ENCODE measurements at regions not wholly inside any gene's neighbourhood (a gene's known extent, or its start where the extent isn't known, plus 50 kb on each side); places are given as distances from the start of the nearest gene placed in this dataset.

- no peak for TF ChIP-seq CTCF (IDR thresholded peaks at IDR 0.05; ENCODE audit: insufficient read depth, low read length)
- no peak overlapping the region for H3K4me3 ChIP-seq (ENCODE audit: low read depth, low read length)
Measured at GRCh38 chr21:22409571-22409970, 1411.4 kb downstream of the NCAM2 start.

GRCh38 chr21:22416555-22416954 is 1418.3 kb downstream of the NCAM2 start:
- no peak for DNase-seq (ENCODE audit: low read depth)
- no peak for TF ChIP-seq CTCF (IDR thresholded peaks at IDR 0.05; ENCODE audit: insufficient read depth, low read length)
- H3K4me3 ChIP-seq (ENCODE audit: low read depth, low read length): no peak overlapping the region

More at GRCh38 chr21:22409571-22409970, 1411.4 kb downstream of the NCAM2 start:
- no peak for DNase-seq (ENCODE audit: low read depth)

- no peak overlapping the region for H3K4me3 ChIP-seq (ENCODE audit: low read depth, low read length)
- DNase-seq (ENCODE audit: low read depth): no peak
- TF ChIP-seq CTCF (IDR thresholded peaks at IDR 0.05; ENCODE audit: insufficient read depth, low read length): no peak
Measured at GRCh38 chr21:22421416-22422180, 1423.4 kb downstream of the NCAM2 start.

GRCh38 chr21:22438428-22439086 is 1440.3 kb downstream of the NCAM2 start:
- no peak for DNase-seq (ENCODE audit: low read depth)
- H3K4me3 ChIP-seq (ENCODE audit: low read depth, low read length): no peak overlapping the region
- TF ChIP-seq CTCF (IDR thresholded peaks at IDR 0.05; ENCODE audit: insufficient read depth, low read length): no peak

- no peak overlapping the region for H3K4me3 ChIP-seq (ENCODE audit: low read depth, low read length)
- no peak for TF ChIP-seq CTCF (IDR thresholded peaks at IDR 0.05; ENCODE audit: insufficient read depth, low read length)
- DNase-seq (ENCODE audit: low read depth): no peak
Measured at GRCh38 chr21:22444990-22445389, 1446.8 kb downstream of the NCAM2 start.

GRCh38 chr21:22450507-22450906 is 1452.3 kb downstream of the NCAM2 start:
- no peak for DNase-seq (ENCODE audit: low read depth)
- no peak for TF ChIP-seq CTCF (IDR thresholded peaks at IDR 0.05; ENCODE audit: insufficient read depth, low read length)

More at GRCh38 chr21:22450507-22450906, 1452.3 kb downstream of the NCAM2 start:
- no peak overlapping the region for H3K4me3 ChIP-seq (ENCODE audit: low read depth, low read length)

Measured in fibroblast of the aortic adventitia (primary cell).